ENCODE measurements at regions not wholly inside any gene's neighbourhood (a gene's known extent, or its start where the extent isn't known, plus 50 kb on each side); places are given as distances from the start of the nearest gene placed in this dataset.

GRCh38 chr3:28134198-28134597, 107.2 kb upstream of the CMC1 start:
- H3K36me3 ChIP-seq (ENCODE audit: control insufficient read depth in 1 of 2, insufficient read depth in 2 of 2, low read length in 2 of 2), result no peaks in the 10 kb centered on the region

GRCh38 chr3:28134792-28135375, 106.5 kb upstream of the CMC1 start:
- Histone ChIP-seq H3K27ac (ENCODE audit: low read depth, low read length) (no peak overlapping the region), H3K4me3 (ENCODE audit: low read depth in 1 of 2, low read length in 2 of 2) (no peak overlapping the region), H3K36me3 (ENCODE audit: control insufficient read depth in 1 of 2, insufficient read depth in 2 of 2, low read length in 2 of 2) (no peaks in the 10 kb centered on the region), H3K9me3 (ENCODE audit: control insufficient read depth in 1 of 2, low read length in 2 of 2) (no peaks in the 10 kb centered on the region), H3K27me3 (ENCODE audit: control insufficient read depth in 1 of 2, insufficient read depth in 2 of 2, low read length in 2 of 2) (no peaks in the 10 kb centered on the region), H3K4me1 (ENCODE audit: control insufficient read depth in 1 of 2, insufficient read depth in 2 of 2, low read length in 2 of 2) (peaks cover 5 to 11% of the 10 kb centered on the region in 2 donors), H3K9ac (ENCODE audit: low read depth in 1 of 2, low read length in 2 of 2) (no peak overlapping the region)

More at GRCh38 chr3:28134198-28134597, 107.2 kb upstream of the CMC1 start:
- no peak overlapping the region for H3K4me3 ChIP-seq (ENCODE audit: low read depth in 1 of 2, low read length in 2 of 2)
- H3K9me3 ChIP-seq (ENCODE audit: control insufficient read depth in 1 of 2, low read length in 2 of 2), result no peaks in the 10 kb centered on the region
- H3K4me1 ChIP-seq (ENCODE audit: control insufficient read depth in 1 of 2, insufficient read depth in 2 of 2, low read length in 2 of 2), result peaks cover 5 to 11% of the 10 kb centered on the region in 2 donors
- no peaks in the 10 kb centered on the region for H3K27me3 ChIP-seq (ENCODE audit: control insufficient read depth in 1 of 2, insufficient read depth in 2 of 2, low read length in 2 of 2)
- H3K27ac ChIP-seq (ENCODE audit: low read depth, low read length), result no peak overlapping the region
- H3K9ac ChIP-seq (ENCODE audit: low read depth in 1 of 2, low read length in 2 of 2), result no peak overlapping the region

- no peaks in the 10 kb centered on the region for H3K36me3 ChIP-seq (ENCODE audit: control insufficient read depth in 1 of 2, insufficient read depth in 2 of 2, low read length in 2 of 2)
- H3K9ac ChIP-seq (ENCODE audit: low read depth in 1 of 2, low read length in 2 of 2), result no peak overlapping the region
- H3K4me3 ChIP-seq (ENCODE audit: low read depth in 1 of 2, low read length in 2 of 2), result no peak overlapping the region
- no peaks in the 10 kb centered on the region for H3K27me3 ChIP-seq (ENCODE audit: control insufficient read depth in 1 of 2, insufficient read depth in 2 of 2, low read length in 2 of 2)
- H3K4me1 ChIP-seq (ENCODE audit: control insufficient read depth in 1 of 2, insufficient read depth in 2 of 2, low read length in 2 of 2), result peaks cover 5 to 11% of the 10 kb centered on the region in 2 donors
- H3K9me3 ChIP-seq (ENCODE audit: control insufficient read depth in 1 of 2, low read length in 2 of 2), result no peaks in the 10 kb centered on the region
- no peak overlapping the region for H3K27ac ChIP-seq (ENCODE audit: low read depth, low read length)
Observed at GRCh38 chr3:28136607-28137216, 104.7 kb upstream of the CMC1 start.

- Histone ChIP-seq H3K4me1 (ENCODE audit: control insufficient read depth in 1 of 2, insufficient read depth in 2 of 2, low read length in 2 of 2) (peaks cover 5 to 11% of the 10 kb centered on the region in 2 donors), H3K9me3 (ENCODE audit: control insufficient read depth in 1 of 2, low read length in 2 of 2) (no peaks in the 10 kb centered on the region), H3K27me3 (ENCODE audit: control insufficient read depth in 1 of 2, insufficient read depth in 2 of 2, low read length in 2 of 2) (no peaks in the 10 kb centered on the region), H3K36me3 (ENCODE audit: control insufficient read depth in 1 of 2, insufficient read depth in 2 of 2, low read length in 2 of 2) (no peaks in the 10 kb centered on the region), H3K4me3 (ENCODE audit: low read depth in 1 of 2, low read length in 2 of 2) (no peak overlapping the region), H3K9ac (ENCODE audit: low read depth in 1 of 2, low read length in 2 of 2) (no peak overlapping the region), H3K27ac (ENCODE audit: low read depth, low read length) (no peak overlapping the region)
Observed at GRCh38 chr3:28138043-28138610, 103.3 kb upstream of the CMC1 start.

- no peaks in the 10 kb centered on the region for H3K9me3 ChIP-seq (ENCODE audit: control insufficient read depth in 1 of 2, low read length in 2 of 2)
- H3K4me3 ChIP-seq (ENCODE audit: low read depth in 1 of 2, low read length in 2 of 2), result no peak overlapping the region
- peaks cover 5 to 11% of the 10 kb centered on the region in 2 donors for H3K4me1 ChIP-seq (ENCODE audit: control insufficient read depth in 1 of 2, insufficient read depth in 2 of 2, low read length in 2 of 2)
- no peaks in the 10 kb centered on the region for H3K27me3 ChIP-seq (ENCODE audit: control insufficient read depth in 1 of 2, insufficient read depth in 2 of 2, low read length in 2 of 2)
- no peaks in the 10 kb centered on the region for H3K36me3 ChIP-seq (ENCODE audit: control insufficient read depth in 1 of 2, insufficient read depth in 2 of 2, low read length in 2 of 2)
- H3K9ac ChIP-seq (ENCODE audit: low read depth in 1 of 2, low read length in 2 of 2), result no peak overlapping the region
- H3K27ac ChIP-seq (ENCODE audit: low read depth, low read length), result no peak overlapping the region
Observed at GRCh38 chr3:28139288-28139687, 102.1 kb upstream of the CMC1 start.

- H3K4me1 ChIP-seq (ENCODE audit: control insufficient read depth in 1 of 2, insufficient read depth in 2 of 2, low read length in 2 of 2), result peaks cover 5 to 7% of the 10 kb centered on the region in 2 donors
- no peak overlapping the region for H3K27ac ChIP-seq (ENCODE audit: low read depth, low read length)
- no peak overlapping the region for H3K9ac ChIP-seq (ENCODE audit: low read depth in 1 of 2, low read length in 2 of 2)
- no peaks in the 10 kb centered on the region for H3K9me3 ChIP-seq (ENCODE audit: control insufficient read depth in 1 of 2, low read length in 2 of 2)
- H3K4me3 ChIP-seq (ENCODE audit: low read depth in 1 of 2, low read length in 2 of 2), result no peak overlapping the region
- no peaks in the 10 kb centered on the region for H3K27me3 ChIP-seq (ENCODE audit: control insufficient read depth in 1 of 2, insufficient read depth in 2 of 2, low read length in 2 of 2)
- no peaks in the 10 kb centered on the region for H3K36me3 ChIP-seq (ENCODE audit: control insufficient read depth in 1 of 2, insufficient read depth in 2 of 2, low read length in 2 of 2)
Observed at GRCh38 chr3:28139967-28140634, 101.3 kb upstream of the CMC1 start.

- H3K4me1 ChIP-seq (ENCODE audit: control insufficient read depth in 1 of 2, insufficient read depth in 2 of 2, low read length in 2 of 2), result peaks cover 0 to 1% of the 10 kb centered on the region in 2 donors
- no peak overlapping the region for H3K4me3 ChIP-seq (ENCODE audit: low read depth in 1 of 2, low read length in 2 of 2)
- no peaks in the 10 kb centered on the region for H3K36me3 ChIP-seq (ENCODE audit: control insufficient read depth in 1 of 2, insufficient read depth in 2 of 2, low read length in 2 of 2)
- no peak overlapping the region for H3K27ac ChIP-seq (ENCODE audit: low read depth, low read length)
- no peaks in the 10 kb centered on the region for H3K27me3 ChIP-seq (ENCODE audit: control insufficient read depth in 1 of 2, insufficient read depth in 2 of 2, low read length in 2 of 2)
- H3K9ac ChIP-seq (ENCODE audit: low read depth in 1 of 2, low read length in 2 of 2), result no peak overlapping the region
- no peaks in the 10 kb centered on the region for H3K9me3 ChIP-seq (ENCODE audit: control insufficient read depth in 1 of 2, low read length in 2 of 2)
Observed at GRCh38 chr3:28140664-28141063, 100.8 kb upstream of the CMC1 start.

- no peaks in the 10 kb centered on the region for H3K9me3 ChIP-seq (ENCODE audit: control insufficient read depth in 1 of 2, low read length in 2 of 2)
- no peak overlapping the region for H3K4me3 ChIP-seq (ENCODE audit: low read depth in 1 of 2, low read length in 2 of 2)
- no peak overlapping the region for H3K9ac ChIP-seq (ENCODE audit: low read depth in 1 of 2, low read length in 2 of 2)
- H3K27me3 ChIP-seq (ENCODE audit: control insufficient read depth in 1 of 2, insufficient read depth in 2 of 2, low read length in 2 of 2), result no peaks in the 10 kb centered on the region
- no peak overlapping the region for H3K27ac ChIP-seq (ENCODE audit: low read depth, low read length)
- H3K4me1 ChIP-seq (ENCODE audit: control insufficient read depth in 1 of 2, insufficient read depth in 2 of 2, low read length in 2 of 2), result peaks cover 0 to 5% of the 10 kb centered on the region in 2 donors
- no peaks in the 10 kb centered on the region for H3K36me3 ChIP-seq (ENCODE audit: control insufficient read depth in 1 of 2, insufficient read depth in 2 of 2, low read length in 2 of 2)
Observed at GRCh38 chr3:28149960-28150359, 91.5 kb upstream of the CMC1 start.

GRCh38 chr3:28150465-28151206, 90.8 kb upstream of the CMC1 start:
- H3K9me3 ChIP-seq (ENCODE audit: control insufficient read depth in 1 of 2, low read length in 2 of 2), result no peaks in the 10 kb centered on the region
- H3K4me1 ChIP-seq (ENCODE audit: control insufficient read depth in 1 of 2, insufficient read depth in 2 of 2, low read length in 2 of 2), result peaks cover 0 to 5% of the 10 kb centered on the region in 2 donors
- H3K4me3 ChIP-seq (ENCODE audit: low read depth in 1 of 2, low read length in 2 of 2), result no peak overlapping the region
- no peak overlapping the region for H3K27ac ChIP-seq (ENCODE audit: low read depth, low read length)
- no peaks in the 10 kb centered on the region for H3K27me3 ChIP-seq (ENCODE audit: control insufficient read depth in 1 of 2, insufficient read depth in 2 of 2, low read length in 2 of 2)
- H3K9ac ChIP-seq (ENCODE audit: low read depth in 1 of 2, low read length in 2 of 2), result no peak overlapping the region
- no peaks in the 10 kb centered on the region for H3K36me3 ChIP-seq (ENCODE audit: control insufficient read depth in 1 of 2, insufficient read depth in 2 of 2, low read length in 2 of 2)

GRCh38 chr3:28151207-28151550, 90.2 kb upstream of the CMC1 start:
- peaks cover 0 to 5% of the 10 kb centered on the region in 2 donors for H3K4me1 ChIP-seq (ENCODE audit: control insufficient read depth in 1 of 2, insufficient read depth in 2 of 2, low read length in 2 of 2)
- no peak overlapping the region for H3K27ac ChIP-seq (ENCODE audit: low read depth, low read length)
- H3K36me3 ChIP-seq (ENCODE audit: control insufficient read depth in 1 of 2, insufficient read depth in 2 of 2, low read length in 2 of 2), result no peaks in the 10 kb centered on the region

More at GRCh38 chr3:28151207-28151550, 90.2 kb upstream of the CMC1 start:
- Histone ChIP-seq H3K9ac (ENCODE audit: low read depth in 1 of 2, low read length in 2 of 2) (no peak overlapping the region), H3K4me3 (ENCODE audit: low read depth in 1 of 2, low read length in 2 of 2) (no peak overlapping the region), H3K27me3 (ENCODE audit: control insufficient read depth in 1 of 2, insufficient read depth in 2 of 2, low read length in 2 of 2) (no peaks in the 10 kb centered on the region), H3K9me3 (ENCODE audit: control insufficient read depth in 1 of 2, low read length in 2 of 2) (no peaks in the 10 kb centered on the region)
